NCI-H2029 treated with DMSO at 0.1 percent for 48 hours (cell line): ENCODE measurements at regions not wholly inside any gene's neighbourhood (a gene's known extent, or its start where the extent isn't known, plus 50 kb on each side); places are given as distances from the start of the nearest gene placed in this dataset.
A peak's percentile ranks its signal among the peaks of the same experiment; 100 is the strongest.
"Not testable (repeated sequence)": the region's sequence is repeated elsewhere in the genome, so short reads cannot be mapped to it uniquely, and the experiment has no call there.

Source experiments
- DNase-seq: peaks from one replicate; lab custom pipeline; 2025; lab: John Stamatoyannopoulos, UW

DNA sequence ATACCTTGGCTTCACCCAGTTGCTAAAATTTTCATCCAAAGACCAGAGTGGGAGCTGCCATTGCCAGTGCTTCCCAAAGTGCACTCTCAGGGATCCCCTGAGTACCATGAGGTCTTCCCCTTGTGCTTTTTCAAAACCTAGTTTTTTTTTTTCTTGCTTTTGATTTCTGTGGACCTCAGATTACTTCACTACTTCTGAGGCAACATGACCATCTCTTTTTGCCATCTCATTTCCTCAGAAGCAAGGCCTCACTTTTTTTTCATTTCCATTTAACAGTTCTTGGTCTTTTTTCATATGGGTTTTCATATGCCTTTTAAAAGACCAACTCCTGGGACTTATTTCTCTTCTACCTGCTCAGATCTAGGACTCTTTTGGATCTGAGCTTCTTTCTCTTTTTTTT is 64.1 kb upstream of the MMS22L start:
- DNase-seq, result no peak

DNA sequence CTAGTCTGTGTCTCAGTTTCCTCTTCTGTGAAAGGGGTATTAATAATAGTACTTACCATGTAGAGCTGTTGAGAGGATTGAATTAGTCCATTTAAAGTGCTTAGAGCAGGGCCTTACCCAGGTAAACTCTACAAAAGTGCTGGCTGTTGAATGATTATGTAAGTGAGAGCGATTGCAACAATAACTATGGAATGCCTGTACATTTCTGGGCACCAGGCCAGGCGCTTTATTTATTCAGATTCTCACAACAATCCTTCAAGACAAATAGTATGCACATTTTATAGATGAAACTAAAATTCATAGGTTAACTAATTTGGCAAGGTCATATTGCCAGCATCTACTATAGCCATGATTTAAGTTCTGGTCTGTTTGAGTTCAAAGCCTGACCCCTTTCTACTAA is 78.3 kb upstream of the MMS22L start:
- DNase-seq, result no peak

DNA sequence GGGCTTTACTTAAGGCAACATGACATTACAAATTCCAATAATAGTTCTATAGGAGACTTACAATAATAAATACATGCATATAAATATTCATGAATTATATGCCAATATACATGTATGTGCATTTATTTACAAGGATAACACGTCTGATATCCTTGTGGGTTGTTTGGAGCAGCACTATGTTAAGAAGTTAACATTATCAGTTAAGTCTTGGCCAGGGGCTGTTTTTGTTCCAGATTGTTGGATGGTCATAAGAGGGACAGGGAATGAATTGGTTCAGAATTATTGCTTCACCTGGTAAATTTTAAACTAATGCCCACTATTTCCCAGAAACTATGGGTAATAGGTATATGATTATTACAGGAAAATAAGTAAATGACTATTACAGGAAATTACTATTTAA is 81.3 kb upstream of the MMS22L start:
- no peak for DNase-seq

DNA sequence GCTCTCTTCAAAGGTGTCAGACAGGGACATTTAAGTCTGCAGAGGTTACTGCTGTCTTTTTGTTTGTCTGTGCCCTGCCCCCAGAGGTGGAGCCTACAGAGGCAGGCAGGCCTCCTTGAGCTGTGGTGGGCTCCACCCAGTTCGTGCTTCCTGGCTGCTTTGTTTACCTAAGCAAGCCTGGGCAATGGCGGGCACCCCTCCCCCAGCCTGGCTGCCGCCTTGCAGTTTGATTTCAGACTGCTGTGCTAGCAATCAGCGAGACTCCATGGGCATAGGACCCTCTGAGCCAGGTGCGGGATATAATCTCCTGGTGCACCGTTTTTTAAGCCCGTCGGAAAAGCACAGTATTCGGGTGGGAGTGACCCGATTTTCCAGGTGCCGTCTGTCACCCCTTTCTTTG is 99.1 kb upstream of the MMS22L start:
- DNase-seq, result not testable (repeated sequence)

DNA sequence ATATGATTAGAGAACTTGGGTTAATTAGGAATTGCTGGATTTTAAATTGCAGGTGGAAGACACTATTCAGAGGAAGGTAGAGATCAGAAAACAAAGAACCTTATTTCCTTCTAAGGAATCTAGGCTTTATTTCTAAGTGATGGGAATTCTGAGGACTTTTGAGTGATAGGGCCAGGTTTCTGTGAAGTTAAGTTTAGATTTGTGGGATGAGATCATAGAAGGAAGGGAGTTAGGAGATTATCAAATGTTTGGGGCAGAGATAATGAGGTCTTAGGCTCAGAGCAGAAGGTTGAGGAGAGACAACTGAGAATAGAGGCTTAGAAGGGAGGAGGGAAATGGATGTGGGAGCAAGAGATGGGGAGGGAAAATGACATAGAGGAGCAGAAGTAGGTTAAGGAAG is 109.7 kb upstream of the MMS22L start:
- no peak for DNase-seq

DNA sequence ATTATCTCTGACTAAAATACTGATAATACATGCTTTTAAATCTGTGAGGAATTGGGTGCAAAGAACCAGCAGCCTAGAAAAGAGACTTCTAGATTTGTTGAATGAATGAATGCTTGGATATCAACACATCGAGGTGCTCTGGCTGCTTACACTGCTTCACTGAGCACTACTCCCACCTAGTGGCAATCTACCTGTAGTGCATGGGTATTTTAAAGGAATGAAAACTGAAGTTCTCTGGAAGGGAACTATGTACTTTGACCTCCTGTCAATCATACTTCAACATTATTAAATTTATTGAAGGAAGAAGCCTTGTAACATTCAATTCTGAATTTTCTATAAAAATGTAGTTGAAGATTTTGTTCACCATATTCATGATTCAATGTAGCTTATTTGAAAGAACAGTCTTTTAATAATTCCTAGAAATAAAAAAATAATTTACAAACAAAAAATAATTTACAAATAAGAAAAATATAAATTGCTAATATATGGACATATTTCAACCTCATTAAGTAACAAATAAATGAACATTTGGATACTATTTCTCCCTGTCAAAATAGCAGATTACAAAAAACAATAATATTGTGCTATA is 111.2 kb upstream of the MMS22L start:
- DNase-seq, result peak; percentile 64

DNA sequence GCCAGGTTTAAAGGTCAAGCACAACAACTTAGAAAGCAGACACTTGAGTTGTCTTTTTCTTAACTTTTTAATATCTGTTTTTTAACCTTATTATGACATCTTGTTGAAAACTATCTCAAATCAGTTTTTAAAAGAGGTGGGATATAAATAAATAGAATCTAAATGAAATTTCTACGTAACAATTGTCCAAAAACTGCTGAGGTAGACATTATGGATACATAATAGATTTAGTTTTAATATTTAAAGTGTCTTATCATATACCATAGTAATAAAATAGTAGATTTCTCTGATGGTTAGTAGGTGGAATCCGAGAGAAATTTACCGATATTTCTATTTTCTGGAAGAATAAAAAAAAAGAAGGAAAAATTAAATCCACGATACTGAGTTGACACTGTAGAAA is 113.9 kb upstream of the MMS22L start:
- no peak for DNase-seq

DNA sequence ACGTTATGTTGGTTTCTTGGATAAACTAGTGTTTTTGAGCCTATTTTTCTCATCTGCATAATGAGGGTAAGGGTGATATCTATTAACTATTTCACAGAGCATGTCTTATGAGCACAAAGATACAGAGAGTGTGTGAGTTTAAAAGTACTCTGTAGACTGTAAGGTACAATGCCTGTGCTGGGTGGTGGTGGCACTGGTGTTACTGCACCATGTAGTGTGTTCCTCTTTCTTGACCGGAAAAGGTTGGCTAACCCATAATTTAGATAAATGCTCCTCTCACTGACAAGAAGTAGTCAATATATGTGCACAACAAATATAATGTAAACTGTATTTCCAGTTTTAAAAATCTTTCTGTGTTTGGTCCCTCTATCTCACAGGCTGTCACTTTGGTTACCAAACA is 116.2 kb upstream of the MMS22L start:
- DNase-seq, result no peak

DNA sequence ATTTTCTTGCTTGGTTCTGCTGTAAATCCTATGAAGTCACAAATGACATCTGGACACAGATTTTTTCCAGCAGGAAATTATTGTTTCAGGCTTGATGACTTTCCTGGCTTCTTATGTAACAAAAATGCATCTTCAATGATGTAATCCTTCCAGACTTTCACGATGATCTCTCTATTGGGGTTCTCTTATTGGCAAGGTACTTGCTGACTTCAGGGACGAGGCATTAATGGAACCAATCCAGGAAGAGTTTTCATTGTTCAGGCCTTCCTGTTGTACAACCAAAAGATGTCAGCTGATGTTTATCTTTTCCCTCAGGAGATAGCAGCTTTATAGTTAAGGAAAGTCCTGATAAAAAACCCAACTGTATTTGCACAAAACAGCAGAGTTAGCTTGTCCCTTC is 118.5 kb upstream of the MMS22L start:
- DNase-seq, result no peak

DNA sequence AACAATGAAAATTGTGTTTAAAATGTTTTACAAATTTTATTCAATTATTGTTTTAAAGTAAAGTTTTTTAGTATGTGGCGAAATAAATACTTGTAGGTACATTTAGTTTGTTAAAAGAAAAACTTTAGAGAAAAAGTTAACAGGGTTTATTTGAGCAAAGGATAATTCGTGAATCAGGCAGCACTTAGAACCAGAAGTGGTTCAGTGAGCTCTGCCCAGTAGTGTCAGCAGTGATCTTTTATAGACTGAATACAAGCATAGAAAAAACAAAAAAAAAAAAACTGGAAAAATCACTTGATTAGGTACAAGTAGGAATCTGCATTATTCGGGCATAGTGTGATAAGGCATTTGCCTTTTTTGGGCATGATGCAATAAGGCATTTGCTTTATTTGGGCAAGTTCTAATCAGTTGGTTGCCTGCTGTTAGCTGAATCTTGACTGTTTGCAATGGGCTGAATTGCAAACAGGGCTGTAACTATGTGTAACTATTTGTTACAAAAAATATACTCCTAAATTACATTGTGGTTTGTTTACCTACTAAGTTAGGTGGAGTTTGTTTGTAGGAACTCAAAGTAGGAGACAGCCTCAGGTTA is 122.9 kb upstream of the MMS22L start:
- no peak for DNase-seq

DNA sequence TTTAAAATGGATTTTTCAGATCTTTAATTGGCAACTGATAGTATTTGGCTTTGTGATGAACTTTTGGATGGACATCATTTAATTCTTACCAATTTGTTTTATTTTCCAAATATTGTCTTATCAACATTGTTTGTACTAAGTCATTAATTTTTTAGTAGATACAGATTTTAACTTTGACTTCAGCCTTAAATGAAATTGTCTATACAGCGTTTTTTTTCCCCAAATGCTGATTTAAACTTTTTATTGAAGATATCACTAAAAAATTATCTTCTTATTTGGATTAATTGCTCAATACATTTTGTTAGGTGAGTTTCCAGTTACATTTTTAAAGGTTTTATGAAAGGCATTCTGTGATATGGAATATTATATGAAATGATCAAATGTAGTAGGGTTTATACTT is 123.6 kb upstream of the MMS22L start:
- no peak for DNase-seq

DNA sequence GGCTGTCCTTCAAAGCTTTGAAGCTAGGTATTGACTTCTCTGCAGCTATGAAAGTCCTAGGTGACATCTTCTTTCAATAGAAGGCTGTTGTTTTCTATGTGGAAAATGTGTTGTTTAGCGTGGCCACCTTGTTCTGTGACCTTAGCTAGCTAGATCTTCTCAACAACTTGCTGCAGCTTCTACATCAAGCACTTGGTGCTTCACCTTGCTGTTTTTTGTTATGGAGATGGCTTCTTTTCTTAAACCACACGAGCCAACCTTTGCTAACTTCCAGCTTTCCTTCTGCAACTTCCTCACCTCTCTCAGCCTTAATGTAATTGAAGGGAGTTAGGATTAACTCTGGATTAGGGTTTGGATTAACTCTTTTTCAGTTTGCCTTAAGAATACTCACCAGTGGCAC is 128.6 kb upstream of the MMS22L start:
- DNase-seq, result no peak

DNA sequence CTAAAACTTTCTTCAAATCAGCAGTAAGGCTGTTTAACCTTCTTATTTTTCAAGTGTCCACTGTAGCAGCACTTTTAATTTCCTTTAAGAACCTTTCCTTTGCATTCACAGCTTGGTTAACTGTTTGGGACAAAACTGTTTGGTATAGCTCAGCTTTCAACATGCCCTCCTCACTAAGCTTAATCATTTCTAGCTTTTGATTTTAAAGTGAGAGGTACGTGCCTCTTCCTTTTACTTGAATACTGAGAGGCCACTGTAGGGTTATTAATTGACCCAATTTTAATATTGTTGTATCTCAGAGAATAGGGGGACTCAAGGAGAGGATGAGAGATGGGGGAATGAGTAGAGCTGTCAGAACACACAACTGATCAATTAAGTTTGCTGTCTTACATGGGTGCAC is 129.5 kb upstream of the MMS22L start:
- DNase-seq, result no peak

DNA sequence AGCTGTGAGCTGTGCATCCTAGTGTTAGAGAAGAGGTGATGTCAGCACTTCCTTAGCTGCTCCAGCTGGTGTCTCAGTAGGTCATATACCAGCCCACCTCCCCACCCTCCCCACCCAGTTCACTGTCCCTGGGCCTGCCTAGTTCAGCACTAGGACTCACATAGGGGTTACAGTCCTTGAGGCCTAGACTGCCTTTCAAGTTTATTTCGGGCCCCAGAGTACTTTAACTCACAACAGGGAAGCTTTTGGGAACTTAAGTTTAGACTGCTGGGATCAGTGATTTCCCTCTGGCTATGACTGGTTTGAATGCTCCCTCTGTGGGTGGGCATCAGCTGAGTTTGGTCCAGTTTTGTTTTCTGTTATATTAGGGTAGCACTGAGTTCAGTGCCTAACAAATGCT is 139.2 kb upstream of the MMS22L start:
- DNase-seq, result no peak

DNA sequence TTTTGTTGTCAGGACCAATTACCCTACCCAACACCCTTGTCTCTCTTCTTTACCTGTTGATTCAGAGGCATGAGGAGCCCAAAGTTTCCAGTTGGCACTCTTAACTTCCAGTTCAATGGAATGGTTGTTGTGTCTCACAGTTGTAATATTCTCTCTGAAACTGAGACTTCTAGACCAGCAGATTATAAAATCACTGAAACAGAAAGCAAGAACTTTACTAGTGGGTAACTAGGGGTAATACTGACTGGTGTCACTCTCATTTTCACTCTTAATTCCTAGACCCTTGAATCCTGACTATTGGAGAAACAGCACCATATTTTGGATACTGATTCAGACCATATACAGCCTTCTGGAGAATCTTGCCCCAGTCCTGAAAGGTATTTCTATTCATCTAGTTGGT is 140.2 kb upstream of the MMS22L start:
- no peak for DNase-seq

DNA sequence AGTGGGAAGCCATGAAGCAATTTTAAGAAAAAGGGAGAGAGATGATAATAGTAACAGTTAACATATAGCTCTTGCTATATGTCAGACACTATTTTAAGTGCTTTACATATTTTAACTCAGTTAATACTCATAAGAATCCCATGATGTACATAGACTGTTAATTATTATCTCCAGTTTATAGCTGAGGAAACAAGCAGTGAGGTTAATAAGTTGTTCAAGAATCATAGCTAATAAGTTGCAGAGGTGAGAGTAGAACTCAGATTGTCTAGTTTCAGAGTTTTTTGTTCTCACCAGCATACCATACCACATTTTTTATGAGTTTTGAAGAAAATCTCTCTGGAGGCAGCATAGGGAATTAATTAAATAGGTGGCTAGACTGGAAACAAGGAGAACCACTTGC is 144.6 kb upstream of the MMS22L start:
- DNase-seq, result no peak

DNA sequence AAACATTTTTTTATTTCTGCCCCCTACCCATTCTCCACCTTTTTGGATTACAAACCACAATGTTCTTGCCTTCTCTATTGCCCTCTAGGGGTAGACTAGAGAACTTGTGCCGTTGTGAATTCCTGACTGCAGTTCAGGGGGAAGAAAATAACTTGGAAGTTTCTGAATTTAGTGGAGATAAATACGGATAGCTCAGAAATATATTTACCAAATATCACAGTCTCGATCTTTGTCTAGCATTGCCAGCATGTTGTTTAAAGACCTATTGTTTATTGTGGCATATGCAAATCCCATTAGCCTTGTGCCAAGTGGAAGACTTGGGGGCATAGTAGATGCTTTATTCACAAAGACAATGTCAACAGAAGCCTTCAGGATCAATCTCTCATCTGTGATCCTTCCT is 154.1 kb upstream of the MMS22L start:
- peak; percentile 22 for DNase-seq

DNA sequence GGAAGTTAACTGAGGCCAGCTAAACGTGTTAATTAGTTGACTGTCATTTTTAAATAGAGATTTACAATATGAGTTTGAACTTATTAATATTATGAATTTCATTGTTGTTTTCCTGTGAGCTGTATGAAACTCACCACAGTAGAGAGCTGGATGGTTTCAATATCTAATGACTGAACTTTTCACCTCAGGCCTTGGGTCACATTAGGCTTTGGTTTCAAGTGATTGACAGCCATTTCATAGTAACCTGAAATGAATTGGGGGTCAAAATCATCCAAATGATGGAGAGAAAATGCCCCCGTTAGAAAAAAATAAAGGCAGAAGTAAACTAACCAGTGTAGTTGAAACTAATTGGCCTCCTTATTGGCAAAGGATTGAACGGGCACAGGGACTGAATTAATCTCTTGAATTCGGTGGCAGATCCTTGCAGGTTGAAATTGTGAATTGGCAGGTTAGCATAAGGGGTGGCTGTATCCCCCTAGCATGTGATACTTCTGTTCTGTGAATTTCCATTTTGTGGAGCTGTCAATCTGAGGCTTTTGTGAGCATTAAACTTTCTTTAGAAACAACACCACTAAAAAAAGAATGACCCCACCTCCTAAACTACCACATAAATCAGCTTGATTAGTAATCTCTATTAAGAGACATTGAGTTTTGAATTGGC is 155.1 kb upstream of the MMS22L start:
- no peak for DNase-seq

DNA sequence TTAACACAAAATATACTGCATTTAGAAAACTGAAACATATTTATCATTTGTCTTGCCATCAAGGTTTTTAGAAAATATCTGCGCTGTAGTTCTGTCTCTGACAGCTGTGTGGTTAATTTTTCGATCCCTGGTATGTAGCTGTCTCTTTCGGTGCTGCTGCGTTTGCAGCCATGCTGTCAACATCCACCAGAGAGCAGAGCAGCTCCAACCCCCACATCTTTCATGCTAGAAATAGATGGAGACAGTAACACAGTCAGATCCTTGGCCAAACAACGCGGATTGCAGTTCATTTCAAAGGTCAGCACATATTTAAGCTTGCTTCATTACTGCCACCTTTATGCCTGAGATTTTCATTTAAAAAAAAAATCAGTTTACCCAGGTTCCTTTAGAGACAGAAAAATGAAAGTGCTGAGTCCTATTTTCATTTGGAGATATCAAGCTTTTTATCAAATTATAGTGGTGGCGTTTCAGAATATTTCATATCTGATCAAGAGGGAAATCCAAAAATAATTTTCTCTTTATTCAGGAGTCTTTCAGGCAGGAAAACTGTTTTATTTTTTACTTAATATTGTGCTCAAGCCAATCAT is 157.7 kb upstream of the MMS22L start:
- DNase-seq, result no peak

DNA sequence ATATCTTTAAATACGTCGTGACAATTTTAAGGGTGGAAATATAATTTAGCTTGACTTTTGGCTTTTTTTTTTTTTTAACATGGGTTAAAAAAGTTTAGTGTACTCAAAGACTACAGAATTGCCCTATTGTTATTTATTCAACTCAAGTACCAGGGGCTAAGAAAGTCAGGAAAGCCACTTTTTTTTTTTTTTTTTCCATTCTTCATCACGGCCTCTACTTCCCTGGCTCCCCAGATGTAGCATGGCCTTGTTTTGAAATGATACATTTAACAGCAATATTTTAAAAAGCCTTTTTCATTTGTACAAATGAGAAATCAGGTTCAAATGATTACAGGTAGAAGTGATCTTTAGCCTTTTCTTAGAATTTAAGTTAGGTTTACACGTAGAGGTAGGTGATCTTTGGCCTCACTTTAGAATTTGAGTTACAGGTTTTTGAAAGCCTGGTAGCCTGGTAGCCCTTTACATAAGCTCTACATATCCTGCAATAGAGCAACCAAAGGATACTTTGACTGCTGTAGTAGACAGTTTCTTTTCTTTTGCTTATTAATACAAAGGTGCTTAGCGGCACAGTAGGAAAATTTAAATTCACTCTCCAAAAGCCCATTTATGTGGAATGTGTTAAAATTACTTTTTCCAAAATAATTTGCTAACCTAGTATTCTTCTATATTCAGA is 160.5 kb upstream of the MMS22L start:
- DNase-seq, result no peak

DNA sequence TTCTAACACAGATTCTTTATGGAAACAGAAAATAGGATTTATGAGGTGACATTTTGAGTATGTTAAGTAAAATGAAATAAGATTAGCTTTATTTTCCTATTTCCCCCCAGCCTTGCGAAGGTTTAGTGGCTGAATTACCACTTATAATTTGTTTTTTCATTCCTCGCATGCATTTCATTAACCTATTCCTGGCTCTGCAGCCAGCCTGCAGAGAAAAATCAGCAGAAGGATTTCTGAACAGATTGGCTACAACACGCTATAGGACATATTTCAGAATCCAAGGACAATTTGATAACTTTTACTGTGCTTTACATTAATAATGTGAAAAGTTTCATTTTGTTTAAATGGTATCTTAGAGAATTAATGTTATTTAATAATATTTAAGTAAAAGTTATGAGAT is 162.4 kb upstream of the MMS22L start:
- DNase-seq, result no peak

DNA sequence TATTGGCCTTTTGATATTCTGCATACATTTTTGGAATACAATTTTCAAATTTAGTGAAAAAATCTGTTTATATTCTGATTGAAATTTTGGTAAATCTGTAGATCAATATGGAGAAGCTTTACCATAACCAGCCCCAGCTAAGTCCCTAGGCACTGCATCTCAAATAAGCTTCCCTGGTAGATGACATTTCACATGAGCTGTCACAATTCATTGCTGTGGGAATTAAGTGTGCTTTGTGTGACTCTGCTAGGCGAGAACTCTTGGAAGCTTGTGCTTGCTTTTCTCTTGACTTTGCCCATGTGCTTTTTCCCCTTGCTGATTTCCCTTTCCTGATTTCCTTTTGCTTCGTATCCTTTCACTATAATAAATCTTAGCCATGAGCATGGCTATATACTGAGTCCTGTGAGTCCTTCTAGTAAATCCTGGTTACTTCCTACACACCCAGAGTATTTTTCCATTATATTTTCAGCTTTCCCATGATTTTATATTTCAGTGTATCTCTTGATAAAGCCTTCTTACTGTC is 166.5 kb upstream of the MMS22L start:
- DNase-seq, result no peak

DNA sequence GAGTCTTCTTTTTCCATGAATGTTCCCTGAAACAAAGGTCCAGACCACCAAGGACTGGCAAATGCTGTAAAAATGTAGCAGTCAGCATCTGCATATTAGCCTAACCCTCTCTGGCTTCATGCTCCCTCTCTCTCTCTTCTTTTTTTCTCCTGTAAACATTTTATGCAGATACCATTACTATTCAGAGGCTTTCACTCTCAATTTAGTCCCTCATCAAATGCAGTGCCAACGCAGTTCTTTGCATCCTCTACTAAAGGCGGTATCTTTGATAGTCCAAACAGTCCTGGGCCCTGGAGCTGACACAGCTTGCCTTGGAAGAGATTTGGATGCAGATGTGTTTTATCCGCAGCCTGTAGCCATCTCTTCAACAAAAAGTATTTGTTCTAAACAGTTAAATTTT is 167.1 kb upstream of the MMS22L start:
- DNase-seq, result no peak
